NCI-H748 (cell line): ENCODE measurements at regions not wholly inside any gene's neighbourhood (a gene's known extent, or its start where the extent isn't known, plus 50 kb on each side); places are given as distances from the start of the nearest gene placed in this dataset.

ENCODE experiments used
- DNase-seq: peaks from one replicate; lab custom pipeline; 2025; ENCODE audit not compliant: unreplicated experiment; lab: John Stamatoyannopoulos, UW

DNA sequence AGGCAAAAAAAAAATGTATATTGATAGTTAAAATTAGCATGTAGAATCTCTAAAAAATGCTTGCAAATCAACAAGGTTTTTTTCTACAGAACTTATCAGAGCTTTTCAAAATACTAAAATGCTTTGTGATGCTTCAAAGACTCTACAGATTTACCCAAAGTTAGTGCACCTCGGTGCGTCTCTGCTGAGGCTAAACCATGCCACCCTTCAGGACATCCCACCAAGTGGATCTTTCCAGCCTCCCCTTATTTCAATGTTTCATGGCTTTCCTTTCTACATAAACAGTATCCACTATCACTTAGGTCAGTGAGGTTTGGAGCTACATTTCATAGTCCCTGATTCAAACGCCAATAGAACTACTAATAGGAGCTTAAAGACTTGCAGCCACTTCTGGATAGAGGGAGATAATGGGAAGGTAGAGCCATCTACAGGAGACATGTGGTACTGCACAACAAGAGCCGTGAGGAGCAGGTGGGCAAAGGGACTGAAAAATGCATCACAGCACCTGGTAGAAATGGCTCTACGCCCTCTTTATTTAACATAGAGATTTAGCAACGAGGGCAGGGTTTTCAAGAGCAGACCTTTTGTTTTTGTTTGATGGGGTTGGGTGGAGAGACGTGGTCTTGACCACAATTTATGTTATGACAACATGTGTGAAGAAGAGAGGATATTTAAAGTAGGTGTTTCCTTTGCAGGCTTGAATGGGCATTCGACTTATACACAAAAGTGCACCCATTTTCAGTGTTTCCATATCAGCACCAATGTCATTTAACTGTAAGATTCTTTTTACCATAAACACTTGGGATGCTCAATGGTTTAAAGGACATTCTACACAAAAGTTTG lies 56.1 kb upstream of the SLC35G4 start:
- peak; percentile 53 for DNase-seq

DNA sequence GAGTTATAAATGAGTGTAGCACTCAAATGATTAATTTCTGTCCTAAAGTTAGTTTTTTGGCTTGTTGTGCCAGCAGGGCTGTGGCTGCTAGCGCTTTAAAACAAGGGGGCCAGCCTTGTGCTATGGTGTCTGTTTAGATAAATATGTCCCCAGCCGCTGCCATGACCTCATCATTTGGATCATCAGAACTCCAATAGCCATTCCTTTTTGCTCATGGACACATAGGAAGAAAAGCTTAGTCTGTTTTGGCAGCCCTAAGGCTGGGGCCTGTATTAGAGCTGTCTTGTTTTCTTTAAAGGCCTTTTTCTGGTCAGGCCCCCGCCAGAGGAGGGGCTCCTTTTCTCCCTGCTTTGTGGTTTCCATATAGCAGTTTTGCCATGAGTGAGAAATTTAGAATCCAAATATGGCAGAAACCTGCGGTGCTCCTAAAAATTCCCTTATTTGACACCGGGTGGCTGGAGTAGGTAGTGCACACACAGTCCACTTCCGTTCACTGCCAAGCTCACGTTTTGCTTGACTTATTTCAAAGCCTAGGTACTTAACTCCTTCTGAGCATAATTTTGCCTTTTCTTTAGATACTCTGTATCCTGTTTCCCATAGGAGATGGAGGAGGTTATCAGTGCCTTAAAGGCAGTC lies 60.4 kb upstream of the SLC35G4 start:
- DNase-seq: no peak

DNA sequence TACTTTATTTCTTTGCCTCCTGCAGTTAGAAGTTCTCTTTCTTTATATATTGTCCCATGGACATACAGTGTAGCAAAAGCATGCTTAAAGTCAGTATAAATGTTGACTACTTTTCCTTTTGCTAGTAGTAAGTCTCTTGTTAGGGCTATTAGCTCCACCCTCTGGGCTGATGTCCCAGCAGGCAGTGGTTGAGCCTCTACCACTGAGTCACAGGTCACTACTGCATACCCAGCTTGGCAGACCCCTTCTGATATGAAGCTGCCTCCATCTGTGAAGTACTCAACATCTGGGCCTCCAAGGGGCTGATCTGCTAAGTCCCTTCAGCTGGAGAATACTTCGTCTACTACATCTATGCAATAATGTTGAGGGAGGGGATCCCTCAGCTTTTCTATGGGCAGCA lies 61.0 kb upstream of the SLC35G4 start:
- no peak for DNase-seq

DNA sequence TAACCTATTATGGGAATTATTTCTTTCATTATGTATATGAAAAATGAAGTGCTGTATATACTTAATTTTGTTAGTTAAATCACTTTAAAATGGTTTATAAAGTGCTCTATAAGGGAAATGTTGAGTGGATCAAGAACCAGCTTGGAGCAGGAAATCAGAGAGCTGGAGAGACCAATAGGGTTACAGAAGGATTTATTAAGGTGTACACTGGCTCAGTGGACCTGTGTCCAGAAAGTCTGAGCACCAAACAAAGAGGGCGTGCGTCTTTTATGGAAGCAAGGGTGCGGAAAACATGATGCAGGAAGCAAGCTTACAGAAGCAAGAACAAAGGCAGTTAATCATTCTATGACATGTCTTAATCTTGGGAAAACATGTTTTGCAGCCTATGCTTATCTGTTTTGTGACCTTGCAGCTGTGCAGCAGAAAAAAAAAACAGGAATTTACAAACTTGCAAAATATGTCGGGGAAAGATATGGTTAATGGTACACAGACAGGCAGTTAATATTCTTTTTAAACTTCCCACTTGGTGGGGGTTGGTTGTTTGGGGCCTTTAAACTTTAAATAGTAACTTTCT lies 65.2 kb upstream of the SLC35G4 start:
- DNase-seq: no peak

DNA sequence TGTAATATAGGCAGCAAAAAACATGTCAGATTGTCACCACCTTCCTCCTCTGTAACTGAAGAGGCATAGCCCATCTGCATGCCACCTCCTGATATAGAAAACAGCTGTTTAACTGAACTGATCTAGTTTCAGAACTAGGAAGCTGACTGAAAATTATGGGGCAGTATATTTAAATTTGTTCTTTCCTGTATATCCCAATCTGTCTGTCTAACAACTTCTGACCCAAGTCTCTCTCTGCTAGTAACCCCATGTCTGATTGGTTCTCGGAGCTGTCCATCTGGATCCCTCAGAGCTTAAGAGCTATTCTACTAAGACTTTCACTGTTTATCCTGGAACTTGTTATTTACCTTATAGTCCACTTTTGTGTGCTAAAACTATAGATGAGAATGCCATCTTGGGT lies 68.2 kb upstream of the SLC35G4 start:
- no peak for DNase-seq

DNA sequence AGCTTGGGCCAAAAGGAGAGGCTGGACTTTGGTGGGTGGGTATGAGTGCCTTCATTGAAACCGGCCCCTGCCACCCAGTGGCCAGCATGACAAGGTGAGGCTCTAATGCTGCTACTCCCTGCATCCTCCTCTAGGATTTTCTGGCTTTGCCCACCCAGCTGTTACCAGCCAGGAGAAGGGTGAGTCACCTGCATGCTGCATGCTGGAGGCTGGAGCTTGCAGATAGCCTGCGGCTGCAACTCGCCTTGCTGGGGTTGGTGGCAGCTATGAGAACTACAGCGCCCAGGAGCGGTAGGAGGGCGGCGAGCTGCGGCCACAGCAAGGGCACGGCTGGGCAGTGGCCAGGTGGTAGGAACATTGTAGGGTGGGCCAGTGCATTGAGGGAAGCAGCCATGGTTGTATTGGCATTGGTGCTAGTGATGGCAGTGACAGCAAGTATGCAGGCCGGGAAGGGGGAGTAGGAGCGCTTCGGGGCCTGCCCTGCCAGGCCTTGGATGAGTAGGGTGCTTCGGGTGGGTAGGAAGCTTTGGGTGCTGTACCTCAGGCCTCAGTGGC lies 75.4 kb upstream of the SLC35G4 start:
- DNase-seq: no peak

DNA sequence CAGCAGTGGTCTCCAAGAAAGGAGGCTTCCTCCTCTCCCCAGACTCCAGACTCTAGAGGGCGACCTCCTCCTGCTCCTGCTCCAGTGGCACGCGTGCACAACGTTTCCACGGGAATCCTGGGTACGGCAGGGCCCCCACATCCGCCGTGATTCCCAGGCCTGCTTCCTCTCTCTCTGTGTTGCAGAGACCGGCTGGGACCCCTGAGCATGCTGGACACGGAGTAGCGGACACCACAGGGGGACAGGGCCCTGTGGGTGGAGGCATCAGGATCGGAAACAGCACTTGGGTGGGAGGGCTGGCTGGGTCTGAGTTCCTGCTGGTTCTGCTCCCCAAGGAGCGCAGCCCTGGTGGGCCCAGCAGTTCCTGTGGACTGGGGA lies 75.9 kb upstream of the SLC35G4 start:
- no peak for DNase-seq

DNA sequence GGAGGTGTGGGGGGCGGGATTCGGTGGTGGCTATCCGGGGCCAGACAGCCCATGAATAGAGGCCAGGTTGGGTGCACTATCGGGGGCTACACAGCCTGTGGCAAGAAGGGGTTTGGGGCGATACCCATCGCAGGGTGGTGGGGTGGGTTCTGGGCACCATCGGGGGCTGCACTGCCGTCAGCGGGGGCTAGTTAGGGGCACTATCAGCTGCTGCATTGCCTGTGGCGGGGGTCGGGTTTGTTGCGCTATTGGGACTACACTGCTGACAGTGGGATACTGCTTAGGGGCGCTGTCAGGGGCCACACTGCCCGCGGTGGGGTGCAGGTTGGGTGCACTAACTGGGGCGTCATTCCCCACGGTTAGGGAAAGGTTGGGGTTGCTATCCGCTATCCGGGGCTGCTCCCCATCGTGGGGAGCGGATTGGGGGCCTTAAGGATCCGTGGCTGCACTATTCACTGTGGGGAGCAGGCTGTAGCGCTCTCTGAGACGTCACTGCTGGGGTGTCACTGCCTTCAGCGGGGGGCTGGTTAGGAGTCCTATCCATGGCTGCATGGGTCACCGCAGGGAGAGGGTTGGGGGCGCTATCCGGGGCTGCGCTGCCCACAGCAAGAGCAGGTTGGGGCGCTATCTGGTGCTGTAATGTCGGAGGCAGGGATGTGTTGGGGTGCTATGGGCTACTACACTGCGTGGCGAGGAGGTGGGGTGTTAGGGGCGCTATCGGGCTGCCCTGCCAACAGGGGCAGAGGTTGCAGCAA lies 76.5 kb upstream of the SLC35G4 start:
- DNase-seq: no peak

DNA sequence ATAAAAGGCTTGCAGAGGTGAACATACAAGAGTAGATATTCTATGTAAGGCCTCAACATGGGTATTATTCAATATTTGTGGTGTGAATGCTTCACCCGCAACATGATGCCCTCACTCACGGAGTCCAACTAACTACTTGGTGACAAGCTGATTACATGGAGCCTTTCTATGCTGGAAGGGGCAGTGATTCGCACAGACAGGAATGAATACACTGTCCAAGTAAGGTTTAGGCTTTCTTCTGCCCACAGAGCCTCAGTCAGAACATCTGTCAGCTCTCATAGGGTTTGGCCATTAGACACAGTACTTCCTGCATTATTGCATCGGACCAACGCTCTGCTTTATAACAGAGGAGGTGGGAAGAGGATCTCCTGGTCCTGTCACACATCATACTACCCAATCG lies 80.3 kb upstream of the SLC35G4 start:
- no peak for DNase-seq

DNA sequence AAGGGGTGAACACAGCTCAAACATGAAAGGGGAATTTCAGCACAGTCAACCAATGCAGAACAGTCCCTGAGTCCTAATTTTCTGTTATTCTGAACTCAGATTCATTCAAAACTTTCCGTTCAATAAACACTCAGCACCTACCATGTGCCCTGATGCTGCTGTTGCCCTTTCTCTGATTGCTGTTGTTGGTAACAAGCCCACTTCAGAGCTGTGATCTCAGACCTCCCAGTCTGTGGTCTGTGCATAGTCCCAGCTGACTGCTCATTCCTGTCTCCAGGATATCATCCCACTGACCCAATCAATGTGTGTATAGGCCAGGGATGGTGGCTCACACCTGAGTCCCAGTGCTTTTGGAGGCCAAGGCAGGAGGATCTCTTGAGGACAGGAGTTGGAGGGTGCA lies 82.7 kb upstream of the SLC35G4 start:
- DNase-seq: no peak

DNA sequence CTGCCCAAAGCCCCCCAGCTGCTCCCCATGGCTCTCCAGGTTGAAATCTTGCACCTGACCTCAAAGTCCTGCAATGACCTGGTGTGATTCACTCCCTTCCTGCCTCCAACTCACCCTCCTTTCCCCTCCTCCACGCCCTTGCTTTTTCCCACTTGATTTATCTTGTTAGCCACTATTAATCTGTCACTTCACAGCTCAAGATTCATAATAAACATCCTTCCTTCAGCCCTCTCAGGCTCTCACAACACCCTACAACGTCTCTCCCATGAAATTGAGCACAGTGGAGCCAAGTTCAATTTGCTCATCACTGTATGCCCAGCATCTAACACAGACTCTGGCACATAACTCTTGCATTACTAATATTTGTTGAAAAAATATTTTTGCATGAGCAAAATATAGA lies 85.6 kb upstream of the SLC35G4 start:
- no peak for DNase-seq

DNA sequence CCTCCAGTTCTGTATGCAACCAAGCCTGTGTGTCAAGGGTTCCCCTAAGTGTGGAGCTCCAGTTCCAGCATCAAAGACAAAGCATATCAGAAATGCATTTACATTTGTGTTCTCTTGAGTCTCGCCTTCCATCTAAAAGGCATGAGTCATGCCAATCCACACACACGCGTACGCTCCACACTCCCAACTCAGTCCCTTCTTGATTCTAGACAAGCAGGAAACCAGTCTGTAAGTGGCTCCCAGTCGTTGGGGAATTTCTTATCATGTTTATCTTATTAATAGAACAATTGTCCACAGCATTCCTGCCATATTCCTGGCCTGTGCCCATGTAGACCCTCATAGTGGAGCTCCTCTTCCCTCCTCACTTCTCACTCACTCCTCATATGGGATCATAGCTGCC lies 86.4 kb upstream of the SLC35G4 start:
- no peak for DNase-seq

DNA sequence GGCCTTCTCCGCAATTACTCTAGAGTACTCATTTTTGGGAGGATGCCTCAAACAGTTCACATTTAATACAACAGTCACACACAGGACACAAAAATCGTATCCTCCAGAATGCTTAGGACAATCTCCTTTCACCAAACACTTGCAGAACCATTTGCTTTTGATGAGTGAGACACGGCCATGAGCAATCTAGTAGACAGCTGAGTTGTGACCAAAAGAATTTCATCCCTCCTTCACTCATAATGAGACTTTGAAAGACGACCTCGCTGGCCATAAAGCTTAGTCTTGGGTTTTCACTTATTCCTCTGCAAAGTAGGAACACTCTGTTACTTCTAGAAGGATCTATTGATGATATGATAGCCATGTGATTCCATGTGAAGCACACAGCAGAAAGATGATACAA lies 87.5 kb upstream of the SLC35G4 start:
- no peak for DNase-seq

DNA sequence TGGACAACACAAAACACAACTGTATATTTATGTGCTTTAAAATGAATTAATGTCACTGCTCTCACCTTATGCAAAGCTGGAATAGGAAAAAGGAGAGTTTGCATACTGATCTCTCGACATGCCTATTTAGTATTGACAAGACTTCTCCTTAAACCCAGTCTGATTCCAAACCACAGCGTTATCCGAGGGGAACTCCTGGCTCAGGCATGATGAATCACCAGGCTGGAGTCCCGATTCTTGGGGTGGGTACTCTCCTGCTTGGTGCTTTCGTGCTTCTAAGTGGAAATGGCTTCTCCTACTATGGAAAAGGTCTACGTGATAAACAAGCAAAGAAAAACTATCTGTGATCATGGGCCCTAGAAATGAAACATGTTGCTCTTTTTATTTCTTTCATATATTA lies 88.9 kb upstream of the SLC35G4 start:
- DNase-seq: no peak

DNA sequence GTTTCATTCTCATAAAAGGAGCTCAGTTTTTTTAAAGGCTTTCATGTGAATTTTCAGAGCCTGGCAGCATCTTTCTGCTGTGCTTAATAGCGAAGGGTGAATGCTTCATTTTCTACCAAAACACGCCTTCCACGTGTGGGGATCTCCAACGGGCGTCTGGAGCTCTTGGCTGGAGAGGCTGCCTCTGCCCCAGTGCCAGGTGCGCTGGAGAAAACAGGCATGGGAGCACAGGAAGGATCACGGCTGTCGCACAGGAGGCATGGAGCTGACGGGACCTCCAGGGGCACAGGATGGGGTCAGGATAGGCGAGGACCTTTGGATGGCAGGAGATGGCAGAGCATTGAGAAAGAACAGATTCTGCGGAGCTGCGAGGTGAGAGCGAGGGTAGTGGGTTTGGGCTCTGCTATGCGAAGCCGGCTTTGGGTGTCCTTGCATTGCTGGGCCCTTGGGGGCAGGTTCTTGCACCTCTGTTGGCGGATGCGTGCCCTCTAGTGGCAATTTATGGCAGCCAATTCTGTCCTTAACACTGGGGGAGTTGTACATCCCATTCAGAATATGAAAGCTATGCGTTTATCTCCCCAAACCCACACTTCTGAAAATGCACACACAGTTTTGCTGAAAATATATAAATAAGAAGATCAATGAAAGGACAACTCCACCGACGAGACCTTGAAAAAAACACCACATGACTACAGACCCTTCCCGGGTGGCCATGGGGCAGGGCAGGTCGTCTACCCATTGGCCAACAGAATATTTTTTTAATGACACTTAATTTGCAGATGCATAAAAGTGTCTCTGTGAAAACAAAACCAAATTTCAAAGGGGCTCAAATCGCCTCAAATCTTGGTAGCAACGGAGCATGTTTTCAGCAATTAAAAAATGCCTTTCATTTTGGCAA lies 90.4 kb upstream of the SLC35G4 start:
- DNase-seq: peak; percentile 60

DNA sequence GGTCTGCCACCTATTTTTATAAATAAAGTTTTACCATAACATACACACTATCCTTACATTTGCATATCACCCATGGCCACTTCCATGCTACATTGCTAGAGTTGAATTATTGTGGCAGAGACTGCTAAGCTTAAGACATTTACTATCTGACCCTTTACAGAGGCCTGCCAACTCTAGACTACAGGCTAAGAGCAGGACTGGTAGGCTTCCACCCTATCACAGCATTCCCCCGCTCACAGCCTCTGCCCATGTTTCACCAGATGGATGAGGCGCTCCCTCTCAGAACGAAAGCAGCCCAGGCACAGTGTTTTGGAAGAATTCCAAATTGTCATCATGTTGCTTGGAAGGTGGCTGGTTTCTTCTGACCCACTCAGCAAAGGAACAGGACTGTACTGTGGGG lies 91.7 kb upstream of the SLC35G4 start:
- no peak for DNase-seq

DNA sequence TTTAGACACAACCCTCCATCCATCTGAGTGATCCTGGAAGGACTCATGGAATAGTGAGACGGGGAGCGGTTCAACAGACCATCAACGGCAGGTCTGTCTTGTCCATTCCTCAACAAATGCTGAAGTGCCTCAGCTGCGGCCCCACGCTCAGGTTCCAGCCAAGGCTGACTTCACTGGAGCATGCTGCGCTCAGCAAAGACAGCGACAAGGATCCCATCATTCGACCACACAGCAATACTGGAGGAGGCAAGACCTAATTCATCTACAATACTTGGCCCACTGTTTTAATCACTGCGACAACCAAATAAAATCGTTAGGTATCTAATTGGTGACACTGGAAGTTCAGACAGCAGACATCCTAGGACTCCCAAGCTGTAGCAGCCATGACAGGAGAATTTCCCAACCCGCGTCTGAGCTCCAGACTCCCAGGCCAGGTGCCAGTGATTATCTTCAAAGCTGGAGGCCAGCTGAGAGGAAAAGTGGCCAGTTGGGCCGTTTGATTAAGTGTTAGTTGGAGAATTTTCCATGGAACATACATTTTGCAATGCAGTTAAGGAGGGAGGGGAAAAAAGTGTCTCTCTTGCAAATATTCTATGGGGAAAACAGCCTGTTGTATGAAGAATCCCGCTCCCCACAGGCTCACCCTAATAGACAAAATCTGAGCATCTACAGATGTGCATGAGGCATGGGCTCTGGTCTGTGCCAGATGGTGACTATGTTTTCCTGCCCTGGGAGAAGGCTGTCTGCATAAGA lies 92.5 kb upstream of the SLC35G4 start:
- DNase-seq: no peak

DNA sequence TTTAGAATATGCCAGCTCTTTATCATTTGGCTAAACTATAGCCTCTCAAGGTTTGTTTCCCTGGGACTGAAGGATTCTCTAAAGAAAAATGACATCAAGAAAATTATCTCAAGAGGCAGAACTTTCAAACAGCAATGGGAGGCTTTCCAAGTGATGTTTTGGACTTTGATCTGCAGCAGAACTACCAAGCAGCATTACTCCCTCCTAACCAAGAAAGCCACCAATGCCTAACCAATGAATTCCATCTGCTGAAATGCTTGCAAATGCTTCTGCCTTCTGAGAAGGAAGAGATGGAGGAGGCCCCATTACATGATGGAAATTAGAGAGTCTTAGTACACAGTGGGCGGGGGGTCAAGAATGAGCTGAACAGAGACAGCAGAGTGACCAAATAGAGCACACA lies 95.1 kb upstream of the SLC35G4 start:
- DNase-seq: no peak

DNA sequence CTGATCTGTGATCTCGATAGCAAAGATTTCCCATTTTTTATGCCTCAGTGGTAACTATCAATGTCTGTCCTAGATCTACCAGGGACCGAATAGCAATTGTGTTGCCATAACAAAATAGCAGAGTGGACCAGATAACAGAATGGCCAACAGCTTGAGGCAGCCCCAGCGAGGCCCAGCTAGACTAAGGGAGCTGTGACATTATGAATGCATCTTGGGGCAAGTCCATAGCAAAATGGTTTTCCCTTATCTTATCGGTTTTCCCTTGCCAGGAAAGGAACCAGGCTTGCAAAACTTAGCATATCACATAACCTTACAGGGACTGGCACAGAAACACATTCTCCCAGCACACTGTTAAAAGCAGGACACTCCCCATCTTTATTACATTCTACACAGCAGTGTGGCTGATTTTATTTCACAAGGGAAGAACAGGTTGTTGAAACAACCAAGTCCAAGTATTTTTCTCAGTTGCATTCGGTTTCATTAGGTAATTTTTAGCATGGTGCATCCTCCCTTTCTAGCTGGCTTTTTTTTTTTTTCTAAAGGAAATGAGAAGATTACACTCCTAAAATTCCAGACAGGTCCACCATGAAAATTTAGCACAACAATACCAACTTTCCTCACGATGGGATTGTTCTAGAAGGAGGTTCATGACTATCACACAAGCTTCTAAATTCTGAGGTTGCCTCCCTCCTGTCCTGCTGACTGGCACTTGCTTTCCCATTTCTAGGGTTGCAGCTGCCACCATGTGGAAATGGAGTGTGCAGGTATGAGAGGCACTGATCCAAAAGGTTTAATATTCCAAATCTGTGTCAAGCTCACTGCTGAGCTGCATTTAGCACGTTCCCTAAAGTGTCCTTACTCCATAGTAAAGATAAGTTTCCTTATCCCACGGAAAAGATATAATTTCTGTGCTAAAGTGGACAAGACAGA lies 97.0 kb upstream of the SLC35G4 start:
- no peak for DNase-seq
